Activated CD4-positive, alpha-beta memory T cell treated with anti-CD3 and anti-CD28 coated beads, Interleukin-2, amount 10 ng/mL, durations not matched to agents 7 days and 5 days (primary cell): ENCODE measurements at regions not wholly inside any gene's neighbourhood (a gene's known extent, or its start where the extent isn't known, plus 50 kb on each side); places are given as distances from the start of the nearest gene placed in this dataset.
"Not testable (repeated sequence)": the region's sequence is repeated elsewhere in the genome, so short reads cannot be mapped to it uniquely, and the experiment has no call there.

ENCODE experiments used
- CTCF ChIA-PET: fragments of 350-600 bp; sonication (Branson Sonifier 250); formaldehyde crosslinking; loops from one replicate; lab custom pipeline; 2021; ENCODE audit warnings: antibody characterized with exemption, inconsistent platforms; lab: Charles Lee
- POLR2A ChIA-PET: fragments of 350-600 bp; sonication (Branson Sonifier 250); formaldehyde crosslinking; loops from one replicate; lab custom pipeline; 2021; ENCODE audit warnings: antibody characterized with exemption; lab: Charles Lee
- DNase-seq: peaks from one replicate; pipeline ENCODE4 v3.0.0-alpha.2; 2020
- H3K27ac Mint-ChIP-seq: one replicate; pipeline ENCODE4 v1.8.0; 2021; ENCODE audit warnings: mild to moderate bottlenecking, mixed read lengths
- H3K27me3 Mint-ChIP-seq: one replicate; pipeline ENCODE4 v1.8.0; 2021; ENCODE audit warnings: mixed read lengths
- H3K36me3 Mint-ChIP-seq: one replicate; pipeline ENCODE4 v1.8.0; 2021; ENCODE audit warnings: low read depth, mixed read lengths
- H3K4me1 Mint-ChIP-seq: one replicate; pipeline ENCODE4 v1.8.0; 2021; ENCODE audit warnings: mixed read lengths
- H3K4me3 Mint-ChIP-seq: one replicate; pipeline ENCODE4 v1.8.0; 2021; ENCODE audit warnings: mild to moderate bottlenecking, mixed read lengths
- H3K9me3 Mint-ChIP-seq: one replicate; pipeline ENCODE4 v1.8.0; 2021; ENCODE audit warnings: mixed read lengths

DNA sequence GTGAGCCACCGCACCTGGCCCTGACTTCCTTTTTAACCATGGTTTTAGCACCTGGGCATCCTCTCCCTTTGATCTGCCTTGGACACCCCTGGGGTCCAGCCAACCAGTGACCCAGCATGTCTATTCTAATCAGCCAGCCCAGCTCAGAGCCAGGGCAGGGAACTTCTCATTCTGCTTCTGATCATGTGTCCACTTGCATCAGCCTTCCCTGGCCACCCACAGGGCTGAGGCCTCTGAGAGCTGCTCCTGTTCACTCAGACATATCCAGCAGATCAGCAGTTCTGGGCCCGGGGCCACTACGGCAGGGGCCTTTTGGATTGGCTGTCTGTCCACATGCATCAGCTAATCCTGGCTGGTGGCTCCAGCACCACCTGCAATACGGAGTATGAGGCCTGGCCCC lies 117.9 kb upstream of the MAP1LC3B2 start:
- H3K4me3 Mint-ChIP-seq = no peak overlapping the region
- H3K36me3 Mint-ChIP-seq = no peaks in the 10 kb centered on the region
- no peak for DNase-seq
- no peaks in the 10 kb centered on the region for H3K4me1 Mint-ChIP-seq
- H3K27me3 Mint-ChIP-seq = no peaks in the 10 kb centered on the region
- POLR2A ChIA-PET = no interaction called here
- CTCF ChIA-PET = no interaction called here
- H3K9me3 Mint-ChIP-seq = no peaks in the 10 kb centered on the region
- H3K27ac Mint-ChIP-seq = no peak overlapping the region

DNA sequence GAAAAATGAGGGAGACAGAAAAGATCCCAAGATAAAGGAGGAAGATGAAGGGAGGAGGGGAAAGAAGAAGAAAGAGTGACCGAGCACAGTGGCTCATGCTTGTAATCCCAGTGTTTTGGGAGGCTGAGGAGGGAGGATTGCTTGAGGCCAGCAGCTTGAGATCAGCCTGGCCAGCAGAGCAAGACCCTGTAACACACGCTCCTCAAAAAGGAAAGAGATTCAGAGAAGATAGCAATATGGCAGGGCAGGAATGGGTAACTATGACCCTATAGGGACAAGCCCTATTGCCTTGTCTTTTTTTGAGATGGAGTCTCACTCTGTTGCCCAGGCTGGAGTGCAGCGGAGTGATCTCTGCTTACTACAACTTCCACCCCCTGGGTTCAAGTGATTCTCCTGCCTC lies 116.9 kb upstream of the MAP1LC3B2 start:
- H3K4me1 Mint-ChIP-seq = no peaks in the 10 kb centered on the region
- no peak for DNase-seq
- no peak overlapping the region for H3K27ac Mint-ChIP-seq
- H3K27me3 Mint-ChIP-seq = no peaks in the 10 kb centered on the region
- H3K9me3 Mint-ChIP-seq = no peaks in the 10 kb centered on the region
- POLR2A ChIA-PET = no interaction called here
- H3K36me3 Mint-ChIP-seq = no peaks in the 10 kb centered on the region
- H3K4me3 Mint-ChIP-seq = no peak overlapping the region
- CTCF ChIA-PET = no interaction called here

DNA sequence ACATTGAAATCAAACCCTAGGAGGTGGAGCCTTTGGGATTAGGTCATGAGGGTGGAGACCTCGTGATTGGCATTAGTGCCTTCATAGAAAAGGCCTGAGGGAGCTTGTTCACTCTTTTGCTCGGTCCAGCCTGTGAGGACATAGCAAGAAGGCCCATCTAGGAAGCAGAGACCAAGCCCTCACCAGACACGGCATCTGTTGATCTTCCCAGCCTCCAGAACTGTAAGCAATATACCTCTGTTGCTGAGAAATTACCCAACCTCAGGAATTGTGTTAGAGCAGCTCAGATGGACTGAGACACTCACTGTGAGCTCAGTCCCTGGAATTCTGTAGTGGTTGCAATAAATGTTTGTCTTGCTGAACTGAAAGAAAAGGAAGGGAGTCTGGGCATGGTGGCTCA lies 116.2 kb upstream of the MAP1LC3B2 start:
- H3K4me3 Mint-ChIP-seq = no peak overlapping the region
- no peak for DNase-seq
- H3K36me3 Mint-ChIP-seq = no peaks in the 10 kb centered on the region
- no peaks in the 10 kb centered on the region for H3K4me1 Mint-ChIP-seq
- no peaks in the 10 kb centered on the region for H3K27me3 Mint-ChIP-seq
- ChIA-PET POLR2A (no interaction called here), CTCF (no interaction called here)
- H3K27ac Mint-ChIP-seq = no peak overlapping the region
- H3K9me3 Mint-ChIP-seq = no peaks in the 10 kb centered on the region

DNA sequence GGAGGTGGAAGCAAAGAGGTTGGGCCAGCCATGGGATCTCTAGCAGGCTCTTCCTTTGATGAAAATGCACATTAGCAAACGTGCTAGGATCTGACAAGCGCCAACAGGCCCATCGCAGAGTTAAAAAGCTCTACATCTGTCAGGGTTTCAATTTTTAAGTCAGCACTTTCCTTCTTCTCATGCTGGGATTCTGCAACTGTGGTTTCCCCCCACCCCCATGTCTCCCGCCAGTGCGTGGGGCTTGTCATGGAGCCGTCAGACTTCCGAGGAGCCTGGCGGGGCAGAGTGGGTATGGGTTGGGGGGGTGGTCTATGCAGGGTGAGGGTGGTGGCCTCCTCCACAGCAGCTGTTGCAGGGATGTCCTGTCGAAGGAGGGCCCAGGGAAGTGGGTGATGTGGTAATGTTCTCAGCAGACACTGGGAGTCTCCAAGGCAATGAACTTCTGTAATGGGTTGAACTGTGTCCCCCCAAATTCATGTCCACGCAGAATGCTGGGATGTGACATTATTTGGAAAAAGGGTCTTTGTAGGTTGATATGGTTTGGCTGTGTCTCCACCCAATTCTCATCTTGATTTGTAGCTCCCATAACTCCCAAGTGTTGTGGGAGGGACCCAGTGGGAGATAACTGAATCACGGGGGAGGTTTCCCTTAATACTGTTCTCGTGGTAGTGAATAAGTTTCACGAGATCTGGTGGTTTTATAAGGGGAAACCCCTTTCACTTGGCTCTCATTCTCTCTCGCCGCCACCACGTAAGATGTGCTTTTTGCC lies 115.2 kb upstream of the MAP1LC3B2 start:
- ChIA-PET CTCF (no interaction called here), POLR2A (no interaction called here)
- DNase-seq = no peak
- H3K27me3 Mint-ChIP-seq = no peaks in the 10 kb centered on the region
- no peaks in the 10 kb centered on the region for H3K4me1 Mint-ChIP-seq
- H3K9me3 Mint-ChIP-seq = no peaks in the 10 kb centered on the region
- H3K27ac Mint-ChIP-seq = no peak overlapping the region
- no peaks in the 10 kb centered on the region for H3K36me3 Mint-ChIP-seq
- no peak overlapping the region for H3K4me3 Mint-ChIP-seq

DNA sequence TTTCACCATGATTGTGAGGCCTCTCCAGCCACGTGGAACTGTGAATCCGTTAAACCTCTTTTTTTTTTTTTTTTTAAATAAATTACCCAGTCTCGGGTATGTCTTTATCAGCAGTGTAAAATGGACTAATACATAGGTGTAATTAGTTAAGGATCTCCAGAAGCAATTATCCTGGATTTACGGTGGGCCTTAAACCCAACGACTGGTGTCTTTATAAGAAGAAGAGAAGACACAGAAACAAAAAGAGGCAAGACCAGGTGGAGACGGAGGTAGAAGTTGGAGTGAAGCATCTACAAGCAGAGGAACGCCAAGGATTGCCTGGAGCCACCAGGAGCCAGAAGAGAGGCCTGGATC lies 114.6 kb upstream of the MAP1LC3B2 start:
- Mint-ChIP-seq H3K4me1 (no peaks in the 10 kb centered on the region), H3K36me3 (no peaks in the 10 kb centered on the region), H3K9me3 (no peaks in the 10 kb centered on the region), H3K4me3 (no peak overlapping the region), H3K27ac (no peak overlapping the region), H3K27me3 (no peaks in the 10 kb centered on the region)
- no peak for DNase-seq
- ChIA-PET CTCF (no interaction called here), POLR2A (no interaction called here)

DNA sequence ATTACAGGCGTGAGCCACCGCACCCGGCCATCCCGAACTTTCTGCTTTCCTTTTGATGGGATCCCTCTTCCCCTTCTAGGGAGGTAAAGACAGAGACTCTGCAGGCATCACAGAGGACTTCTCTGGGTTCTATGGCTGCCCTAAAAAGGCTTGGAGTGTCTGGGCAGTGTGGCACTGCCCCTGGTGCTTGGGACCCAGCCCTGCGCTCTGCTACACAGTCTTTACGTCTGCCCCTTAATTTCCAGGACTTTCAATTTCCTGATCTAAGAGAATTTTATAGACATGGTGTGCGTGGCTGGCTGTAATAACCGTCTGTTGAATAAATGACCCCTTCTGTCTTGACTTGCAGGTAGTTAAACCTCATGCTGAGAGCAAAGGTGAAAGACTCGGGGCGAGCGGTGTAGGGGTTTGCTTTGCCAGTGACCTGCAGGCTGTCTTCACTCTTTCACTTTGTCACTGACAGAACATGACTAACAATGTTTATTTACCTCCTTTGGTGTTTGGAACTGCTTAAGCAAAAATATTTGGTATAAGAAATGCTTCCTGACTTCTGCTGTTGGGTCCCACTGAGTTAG lies 110.9 kb upstream of the MAP1LC3B2 start:
- Mint-ChIP-seq H3K27me3 (no peaks in the 10 kb centered on the region), H3K27ac (no peak overlapping the region), H3K4me1 (no peaks in the 10 kb centered on the region), H3K36me3 (no peaks in the 10 kb centered on the region), H3K4me3 (no peak overlapping the region), H3K9me3 (no peaks in the 10 kb centered on the region)
- ChIA-PET POLR2A (no interaction called here), CTCF (no interaction called here)
- DNase-seq = no peak

DNA sequence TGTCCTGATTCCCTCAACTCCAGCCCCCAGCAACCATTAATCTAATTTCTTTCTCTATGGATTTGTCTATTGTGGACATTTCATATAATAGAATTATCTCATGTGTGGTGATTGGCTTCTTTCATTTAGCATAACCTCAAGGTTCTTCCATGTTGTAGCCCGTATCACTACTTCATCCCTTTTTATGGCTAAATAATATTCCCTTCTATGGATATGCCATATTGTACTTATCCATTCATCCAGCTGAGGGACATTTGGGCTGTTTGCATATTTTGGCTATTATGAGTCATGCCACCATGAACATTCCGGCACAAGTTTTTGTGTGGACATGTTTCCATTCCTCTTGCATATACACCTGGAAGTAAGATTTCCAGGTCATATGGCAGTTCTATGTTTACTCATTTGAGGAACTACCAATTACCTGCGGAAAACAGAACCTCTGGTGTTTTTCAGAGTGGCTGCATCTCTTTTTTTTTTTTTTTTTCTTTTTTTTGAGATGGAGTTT lies 108.7 kb upstream of the MAP1LC3B2 start:
- H3K9me3 Mint-ChIP-seq = no peaks in the 10 kb centered on the region
- H3K4me3 Mint-ChIP-seq = no peak overlapping the region
- ChIA-PET CTCF (no interaction called here), POLR2A (no interaction called here)
- H3K27ac Mint-ChIP-seq = no peak overlapping the region
- H3K27me3 Mint-ChIP-seq = no peaks in the 10 kb centered on the region
- no peak for DNase-seq
- H3K36me3 Mint-ChIP-seq = no peaks in the 10 kb centered on the region
- no peaks in the 10 kb centered on the region for H3K4me1 Mint-ChIP-seq

DNA sequence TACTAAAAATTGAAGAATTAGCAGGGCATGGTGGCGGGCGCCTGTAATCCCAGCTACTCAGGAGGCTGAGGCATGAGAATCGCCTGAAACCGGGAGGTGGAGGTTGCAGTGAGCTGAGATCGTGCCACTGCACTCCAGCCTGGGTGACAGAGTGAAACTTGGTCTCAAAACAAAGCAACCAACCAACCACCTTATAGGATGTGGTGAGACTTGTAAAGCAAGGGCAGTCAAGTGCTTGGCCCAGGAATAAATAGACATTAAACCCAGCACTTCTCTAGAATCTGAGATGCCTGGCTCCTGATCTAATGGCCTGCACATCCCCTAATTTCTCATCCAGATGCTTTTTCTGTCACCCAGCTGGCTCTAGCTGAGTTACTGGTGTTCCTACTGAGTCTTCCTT lies 106.2 kb upstream of the MAP1LC3B2 start:
- H3K27ac Mint-ChIP-seq, CTCF ChIA-PET, H3K4me1 Mint-ChIP-seq, POLR2A ChIA-PET, DNase-seq, H3K27me3 Mint-ChIP-seq, H3K4me3 Mint-ChIP-seq, H3K36me3 Mint-ChIP-seq, H3K9me3 Mint-ChIP-seq: not testable (repeated sequence)

DNA sequence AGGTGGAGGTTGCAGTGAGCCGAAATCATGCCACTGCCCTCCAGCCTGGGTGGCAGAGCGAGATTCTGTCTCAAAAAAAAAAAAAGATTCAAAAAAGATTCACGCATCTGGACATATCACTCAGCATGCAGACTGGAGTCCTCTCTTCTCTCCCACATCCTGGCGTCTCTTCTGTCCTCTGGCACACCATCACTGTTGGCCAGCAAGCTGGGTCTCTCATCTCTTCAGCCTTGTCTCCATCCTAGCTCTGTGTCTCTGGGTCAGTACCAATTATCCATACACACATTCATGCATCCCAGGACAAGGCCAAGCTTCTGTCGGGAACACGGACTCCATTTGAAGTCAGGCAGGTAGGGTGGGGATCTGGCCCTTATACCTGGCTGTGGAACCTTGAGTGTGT lies 105.5 kb upstream of the MAP1LC3B2 start:
- H3K27ac Mint-ChIP-seq = no peak overlapping the region
- CTCF ChIA-PET = no interaction called here
- H3K27me3 Mint-ChIP-seq = peaks cover 4% of the 10 kb centered on the region
- no peak for DNase-seq
- POLR2A ChIA-PET = no interaction called here
- no peaks in the 10 kb centered on the region for H3K36me3 Mint-ChIP-seq
- H3K4me1 Mint-ChIP-seq = no peaks in the 10 kb centered on the region
- no peaks in the 10 kb centered on the region for H3K9me3 Mint-ChIP-seq
- H3K4me3 Mint-ChIP-seq = no peak overlapping the region

DNA sequence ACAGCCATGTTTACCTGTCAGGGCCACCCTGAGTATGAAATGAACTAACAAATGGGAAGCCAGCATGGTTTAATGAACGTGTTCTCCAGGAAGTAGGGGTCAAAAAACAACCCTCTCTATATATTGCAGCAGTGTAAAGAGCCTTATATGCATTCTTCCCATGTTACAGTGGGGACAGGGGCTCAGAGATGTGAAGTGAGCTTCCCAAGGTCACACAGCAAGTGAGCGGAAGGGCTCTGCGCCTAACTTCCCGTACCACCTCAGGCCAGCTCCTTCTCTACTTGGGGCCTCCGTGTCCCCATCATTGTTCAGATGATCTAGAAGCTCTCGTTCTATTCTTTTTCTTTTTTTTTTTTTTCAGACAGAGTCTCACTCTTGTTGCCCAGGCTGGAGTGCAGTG lies 105.1 kb upstream of the MAP1LC3B2 start:
- POLR2A ChIA-PET = no interaction called here

DNA sequence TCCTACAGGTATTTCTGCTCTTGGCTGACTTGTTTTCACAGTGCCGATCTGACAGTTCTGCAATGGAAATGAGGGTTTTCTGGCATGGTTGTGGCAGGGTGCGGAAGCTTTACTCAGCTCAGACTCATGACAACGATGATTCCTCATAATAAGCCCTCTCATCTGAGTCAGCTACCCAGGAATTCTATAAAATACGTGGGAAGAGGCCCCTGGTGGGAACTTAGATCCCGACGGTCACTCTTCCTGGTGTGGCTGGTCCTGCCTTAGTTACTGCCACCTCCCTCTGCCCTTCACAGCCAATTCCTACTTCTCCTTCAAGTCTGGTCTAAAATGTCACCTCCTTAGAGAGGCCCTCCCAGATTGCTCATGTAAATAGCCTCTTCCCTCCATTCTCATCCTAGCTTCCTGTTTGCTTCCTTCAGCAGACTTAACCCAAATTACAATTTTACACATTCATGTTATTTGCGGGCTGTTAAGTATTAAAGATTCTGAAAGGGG lies 104.2 kb upstream of the MAP1LC3B2 start:
- ChIA-PET POLR2A (no interaction called here), CTCF (no interaction called here)
- H3K9me3 Mint-ChIP-seq = no peaks in the 10 kb centered on the region
- no peak for DNase-seq
- no peak overlapping the region for H3K4me3 Mint-ChIP-seq
- peaks cover 4% of the 10 kb centered on the region for H3K27me3 Mint-ChIP-seq
- H3K36me3 Mint-ChIP-seq = no peaks in the 10 kb centered on the region
- H3K4me1 Mint-ChIP-seq = no peaks in the 10 kb centered on the region
- no peak overlapping the region for H3K27ac Mint-ChIP-seq

More for the DNA sequence above, 105.1 kb upstream of the MAP1LC3B2 start:
- Mint-ChIP-seq H3K36me3 (no peaks in the 10 kb centered on the region), H3K27me3 (peaks cover 4% of the 10 kb centered on the region), H3K4me1 (no peaks in the 10 kb centered on the region), H3K9me3 (no peaks in the 10 kb centered on the region), H3K27ac (no peak overlapping the region), H3K4me3 (no peak overlapping the region)
- CTCF ChIA-PET = no interaction called here
- no peak for DNase-seq

DNA sequence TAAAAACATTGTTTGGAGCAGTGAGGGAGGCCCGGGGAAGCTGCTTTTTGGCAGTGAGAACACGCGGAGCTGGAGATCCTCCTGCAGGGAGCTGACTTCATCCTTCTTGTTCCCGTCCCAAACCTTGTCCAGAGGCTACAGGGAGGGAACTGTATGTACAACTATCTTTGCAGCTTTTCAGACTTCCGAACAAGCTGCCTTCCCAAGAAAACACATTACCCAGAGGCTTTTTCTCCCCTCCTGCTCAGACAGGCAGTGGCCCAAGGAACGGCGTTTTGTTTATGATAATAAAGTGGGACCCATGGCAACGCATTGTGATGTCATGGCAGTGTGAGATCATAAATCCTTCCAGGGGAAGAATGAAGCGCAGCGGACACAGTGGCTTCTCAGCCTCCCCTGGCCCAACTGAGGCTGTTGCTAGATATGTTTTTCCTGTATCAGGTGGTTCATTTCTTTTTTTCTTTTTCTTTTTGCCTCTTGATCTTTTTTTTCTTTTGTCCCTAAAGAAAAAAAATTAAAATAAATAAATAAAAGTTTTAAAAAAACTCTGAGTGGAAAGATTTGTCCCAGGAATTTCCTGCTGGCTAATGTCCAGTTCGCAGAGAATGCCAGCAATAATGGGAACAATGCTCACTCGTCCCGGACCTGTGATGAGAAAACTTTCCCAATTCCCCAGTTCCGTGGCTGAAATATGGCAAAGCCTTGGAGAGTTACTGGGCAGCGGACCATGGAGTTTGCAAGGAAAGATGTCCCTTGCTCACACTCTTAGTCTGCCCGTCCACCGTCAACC lies 103.4 kb upstream of the MAP1LC3B2 start:
- no peak for DNase-seq
- no peak overlapping the region for H3K4me3 Mint-ChIP-seq
- no peaks in the 10 kb centered on the region for H3K4me1 Mint-ChIP-seq
- peaks cover 4% of the 10 kb centered on the region for H3K27me3 Mint-ChIP-seq
- no peak overlapping the region for H3K27ac Mint-ChIP-seq
- H3K9me3 Mint-ChIP-seq = no peaks in the 10 kb centered on the region
- no peaks in the 10 kb centered on the region for H3K36me3 Mint-ChIP-seq
- CTCF ChIA-PET = no interaction called here
- POLR2A ChIA-PET = no interaction called here

DNA sequence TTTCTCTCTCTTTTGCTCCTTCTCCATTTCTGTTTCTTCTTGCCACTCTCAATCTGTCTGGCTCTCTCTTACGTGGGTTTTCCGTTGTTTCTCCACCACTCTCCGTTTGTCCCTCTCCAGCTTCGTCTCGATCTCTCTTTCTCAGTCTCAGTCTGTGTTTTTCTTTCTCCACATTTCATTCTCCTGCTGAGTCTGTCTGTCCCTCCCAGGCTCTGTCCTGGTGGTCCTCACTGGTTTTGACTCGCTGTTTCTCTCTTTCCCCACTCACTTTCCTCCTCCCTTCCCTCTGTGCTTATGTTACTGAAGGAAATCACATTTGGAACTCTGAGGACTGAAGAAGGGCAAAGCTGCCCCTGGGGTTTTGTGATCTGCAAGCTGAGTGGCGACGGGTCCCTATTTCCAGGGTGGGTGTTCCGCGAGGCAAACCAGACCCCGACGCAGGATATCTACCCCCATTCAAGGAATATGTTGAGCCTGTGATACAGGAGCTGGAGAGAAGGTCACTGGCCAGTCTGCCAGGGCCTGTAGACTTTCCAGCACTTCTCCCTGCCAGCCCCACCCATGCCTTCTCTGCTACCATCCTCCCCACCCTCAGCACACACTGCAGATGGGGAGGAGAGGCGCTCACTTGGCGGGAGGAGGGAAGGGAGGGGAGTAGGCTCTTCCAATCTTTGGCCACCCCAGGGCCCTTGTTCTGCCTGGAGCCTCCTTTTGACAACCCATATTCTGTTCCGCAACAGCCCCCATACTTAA lies 102.7 kb upstream of the MAP1LC3B2 start:
- Mint-ChIP-seq H3K4me1 (no peaks in the 10 kb centered on the region), H3K27me3 (peaks cover 4% of the 10 kb centered on the region), H3K36me3 (no peaks in the 10 kb centered on the region), H3K4me3 (no peak overlapping the region), H3K9me3 (no peaks in the 10 kb centered on the region), H3K27ac (no peak overlapping the region)
- DNase-seq = no peak
- ChIA-PET CTCF (no interaction called here), POLR2A (no interaction called here)
